HUES64 (cell line): ENCODE measurements at regions not wholly inside any gene's neighbourhood (a gene's known extent, or its start where the extent isn't known, plus 50 kb on each side); places are given as distances from the start of the nearest gene placed in this dataset.

ENCODE experiments used
- H3K27ac ChIP-seq: 2 replicates; pipeline ENCODE4 v1.7.0; 2013; ENCODE audit warnings: low read depth, low read length, inconsistent platforms
- H3K27me3 ChIP-seq: 2 replicates; pipeline ENCODE4 v1.6.1; 2013; ENCODE audit warnings: mild to moderate bottlenecking, low read length; ENCODE audit not compliant: insufficient read depth
- H3K36me3 ChIP-seq: 2 replicates; pipeline ENCODE4 v1.6.1; 2013; ENCODE audit warnings: mild to moderate bottlenecking, low read length; ENCODE audit not compliant: insufficient read depth
- H3K4me1 ChIP-seq: 2 replicates; pipeline ENCODE4 v1.6.1; 2013; ENCODE audit warnings: mild to moderate bottlenecking, low read length, moderate library complexity; ENCODE audit not compliant: insufficient read depth
- H3K4me3 ChIP-seq: 2 replicates; pipeline ENCODE4 v1.5.1; 2013; ENCODE audit warnings: mild to moderate bottlenecking, low read length, moderate library complexity
- H3K9ac ChIP-seq: 2 replicates; pipeline ENCODE4 v1.6.1; 2013; ENCODE audit warnings: mild to moderate bottlenecking, low read depth, low read length
- H3K9me3 ChIP-seq: 2 replicates; pipeline ENCODE4 v1.6.1; 2013; ENCODE audit warnings: low read depth, low read length; ENCODE audit not compliant: insufficient read depth
- WGBS: fragments of 150-250, 120-280 bp; methylation state at CpG from one replicate; pipeline ENCODE4 v1.1.7; 2013; ENCODE audit warnings: missing lambda C conversion rate; 5-methylcytosine and 5-hydroxymethylcytosine counted together

- H3K9ac ChIP-seq, result no peak overlapping the region
- 93% methylated on average over 3 of the region's 3 CpGs for WGBS
- no peaks in the 10 kb centered on the region for H3K9me3 ChIP-seq
- H3K4me1 ChIP-seq, result no peaks in the 10 kb centered on the region
- no peak overlapping the region for H3K4me3 ChIP-seq
- no peaks in the 10 kb centered on the region for H3K27me3 ChIP-seq
- no peak overlapping the region for H3K27ac ChIP-seq
- no peaks in the 10 kb centered on the region for H3K36me3 ChIP-seq
Measured at GRCh38 chr2:226619707-226620106, 179.9 kb downstream of the IRS1 start.

- no peak overlapping the region for H3K9ac ChIP-seq
- H3K27ac ChIP-seq, result no peak overlapping the region
- WGBS, result 96% methylated on average over 2 of the region's 2 CpGs
- H3K4me1 ChIP-seq, result no peaks in the 10 kb centered on the region
- H3K9me3 ChIP-seq, result no peaks in the 10 kb centered on the region
- H3K4me3 ChIP-seq, result no peak overlapping the region
- no peaks in the 10 kb centered on the region for H3K27me3 ChIP-seq
- H3K36me3 ChIP-seq, result no peaks in the 10 kb centered on the region
Measured at GRCh38 chr2:226618875-226619605, 180.6 kb downstream of the IRS1 start.

DNA sequence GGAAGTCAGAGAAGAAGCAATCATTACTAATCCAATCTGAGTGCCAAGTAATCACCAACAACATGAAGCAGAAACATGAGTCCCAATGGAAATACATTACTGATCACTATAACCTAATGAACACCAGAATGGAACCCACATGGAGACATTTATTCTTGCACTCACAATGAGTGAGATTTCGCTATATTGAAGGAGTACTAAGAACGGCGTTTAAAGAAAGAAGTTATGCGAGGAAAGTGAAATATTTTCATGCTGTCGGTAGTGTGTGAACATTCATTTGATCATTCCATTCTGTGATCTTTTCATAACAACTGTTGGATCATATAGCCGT lies 181.1 kb downstream of the IRS1 start:
- Histone ChIP-seq H3K36me3 (no peaks in the 10 kb centered on the region), H3K9me3 (no peaks in the 10 kb centered on the region), H3K4me1 (no peaks in the 10 kb centered on the region), H3K9ac (no peak overlapping the region), H3K4me3 (no peak overlapping the region), H3K27ac (no peak overlapping the region), H3K27me3 (no peaks in the 10 kb centered on the region)
- 95% methylated on average over 6 of the region's 6 CpGs for whole genome bisulfite sequencing

GRCh38 chr2:226615891-226616290 lies 183.7 kb downstream of the IRS1 start:
- H3K36me3 ChIP-seq, result no peaks in the 10 kb centered on the region
- H3K27ac ChIP-seq, result no peak overlapping the region
- no peaks in the 10 kb centered on the region for H3K27me3 ChIP-seq
- H3K4me3 ChIP-seq, result no peak overlapping the region
- H3K9me3 ChIP-seq, result no peaks in the 10 kb centered on the region
- H3K4me1 ChIP-seq, result no peaks in the 10 kb centered on the region
- WGBS, result 89% methylated on average over 2 of the region's 2 CpGs
- H3K9ac ChIP-seq, result no peak overlapping the region

GRCh38 chr2:226611944-226612318 lies 187.7 kb downstream of the IRS1 start:
- H3K9ac ChIP-seq, result no peak overlapping the region
- H3K27ac ChIP-seq, result no peak overlapping the region
- WGBS, result 97% methylated on average over 3 of the region's 3 CpGs
- H3K36me3 ChIP-seq, result no peaks in the 10 kb centered on the region
- no peak overlapping the region for H3K4me3 ChIP-seq
- no peaks in the 10 kb centered on the region for H3K4me1 ChIP-seq
- no peaks in the 10 kb centered on the region for H3K27me3 ChIP-seq
- no peaks in the 10 kb centered on the region for H3K9me3 ChIP-seq

DNA sequence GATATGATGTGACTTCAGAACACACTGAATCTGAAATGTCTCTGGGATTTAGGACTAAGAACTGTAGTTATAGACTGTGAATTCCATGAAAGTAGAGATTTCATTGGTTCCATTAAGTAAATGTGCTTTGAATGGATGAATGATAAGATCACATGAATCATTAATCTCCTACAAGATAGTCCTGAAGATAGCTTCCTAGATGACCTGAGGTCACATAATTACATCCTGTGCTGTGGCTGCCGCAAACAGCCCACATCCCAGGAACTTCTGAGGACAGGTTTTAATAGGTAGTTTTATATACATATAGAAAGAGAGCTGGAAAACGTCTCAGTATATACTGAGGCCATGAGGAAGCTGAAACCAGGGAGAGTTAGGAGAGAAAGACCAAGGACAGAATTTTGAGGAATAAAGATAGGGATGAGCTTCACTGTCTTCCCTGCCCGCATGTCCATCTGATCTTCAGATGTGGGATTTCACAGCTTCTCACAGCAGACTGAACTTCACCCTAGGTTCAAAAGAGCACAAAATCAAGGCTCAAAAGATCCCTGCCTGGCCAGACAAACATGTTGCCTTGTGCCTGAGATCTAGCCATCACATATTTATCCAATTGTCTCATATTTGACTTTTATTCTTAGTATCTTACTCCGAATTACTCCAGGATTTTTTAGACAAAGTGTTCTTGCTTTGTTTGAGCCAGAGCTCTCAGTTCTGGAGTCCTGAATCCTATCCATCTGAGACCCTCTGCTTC lies 188.2 kb downstream of the IRS1 start:
- Histone ChIP-seq H3K4me1 (no peaks in the 10 kb centered on the region), H3K27ac (no peak overlapping the region), H3K36me3 (no peaks in the 10 kb centered on the region), H3K9ac (no peak overlapping the region), H3K27me3 (no peaks in the 10 kb centered on the region), H3K4me3 (no peak overlapping the region), H3K9me3 (no peaks in the 10 kb centered on the region)
- 94% methylated on average over 4 of the region's 4 CpGs for WGBS

DNA sequence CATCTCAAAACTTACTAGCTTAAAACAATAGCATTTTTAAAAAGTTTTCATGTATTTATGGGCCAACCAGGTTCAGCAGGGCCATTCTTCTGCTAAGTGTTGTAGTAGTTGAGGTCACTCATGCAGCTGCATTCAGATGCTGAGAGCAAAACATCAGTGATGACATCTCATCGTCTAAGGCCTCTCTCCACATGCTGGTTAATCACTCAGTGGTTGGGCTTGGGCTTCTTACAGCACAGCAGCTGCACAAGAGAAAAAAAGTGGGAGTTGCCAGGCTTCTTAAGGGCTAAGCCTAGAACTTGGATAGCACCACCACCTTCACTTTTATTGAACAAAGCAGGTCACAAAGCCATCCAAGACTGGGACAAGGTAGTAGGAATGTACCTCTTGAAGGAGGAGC lies 190.3 kb downstream of the IRS1 start:
- WGBS, result 71% methylated on average over 1 of the region's 1 CpG

GRCh38 chr2:226608451-226608850 lies 191.2 kb downstream of the IRS1 start:
- H3K27ac ChIP-seq, result no peak overlapping the region
- H3K4me3 ChIP-seq, result no peak overlapping the region
- 88% methylated on average over 4 of the region's 5 CpGs for WGBS
- H3K9ac ChIP-seq, result no peak overlapping the region
- H3K36me3 ChIP-seq, result no peaks in the 10 kb centered on the region
- H3K9me3 ChIP-seq, result no peaks in the 10 kb centered on the region
- H3K27me3 ChIP-seq, result no peaks in the 10 kb centered on the region
- H3K4me1 ChIP-seq, result no peaks in the 10 kb centered on the region

More for the DNA sequence above, 190.3 kb downstream of the IRS1 start:
- H3K27me3 ChIP-seq, result no peaks in the 10 kb centered on the region
- no peak overlapping the region for H3K27ac ChIP-seq
- no peaks in the 10 kb centered on the region for H3K9me3 ChIP-seq
- no peaks in the 10 kb centered on the region for H3K36me3 ChIP-seq
- no peaks in the 10 kb centered on the region for H3K4me1 ChIP-seq
- H3K4me3 ChIP-seq, result no peak overlapping the region
- no peak overlapping the region for H3K9ac ChIP-seq

GRCh38 chr2:226607379-226607778 lies 192.2 kb downstream of the IRS1 start:
- Histone ChIP-seq H3K9me3 (no peaks in the 10 kb centered on the region), H3K4me1 (no peaks in the 10 kb centered on the region), H3K9ac (no peak overlapping the region), H3K27ac (no peak overlapping the region), H3K36me3 (no peaks in the 10 kb centered on the region), H3K4me3 (no peak overlapping the region), H3K27me3 (no peaks in the 10 kb centered on the region)
- 94% methylated on average over 4 of the region's 4 CpGs for WGBS

DNA sequence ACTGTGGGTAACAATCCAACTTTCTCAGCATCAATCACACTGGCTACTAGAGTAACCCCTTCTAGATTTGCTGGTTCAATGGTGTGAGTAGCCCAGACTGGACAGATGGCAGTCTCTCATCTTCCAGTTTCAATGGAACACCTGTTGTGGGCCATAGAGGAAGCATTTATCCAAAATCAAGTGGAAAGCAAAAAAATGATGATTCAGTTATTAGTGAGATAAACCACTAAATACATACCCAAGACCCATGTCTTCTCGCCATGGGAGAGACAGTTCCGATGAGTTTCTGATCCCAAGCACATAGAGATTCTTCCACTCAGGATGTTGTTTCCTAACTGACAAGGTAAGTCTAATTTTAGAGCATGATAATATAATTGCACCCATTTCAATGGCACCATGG lies 194.0 kb downstream of the IRS1 start:
- no peak overlapping the region for H3K27ac ChIP-seq
- 100% methylated on average over 2 of the region's 2 CpGs for WGBS
- no peak overlapping the region for H3K4me3 ChIP-seq
- H3K9me3 ChIP-seq, result no peaks in the 10 kb centered on the region
- H3K9ac ChIP-seq, result no peak overlapping the region
- H3K4me1 ChIP-seq, result no peaks in the 10 kb centered on the region; the same call in 1 of the 2 replicates
- no peaks in the 10 kb centered on the region for H3K36me3 ChIP-seq
- H3K27me3 ChIP-seq, result no peaks in the 10 kb centered on the region

- WGBS, result 91% methylated on average over 1 of the region's 1 CpG
- no peaks in the 10 kb centered on the region for H3K27me3 ChIP-seq
Measured at GRCh38 chr2:226603606-226604005, 196.0 kb downstream of the IRS1 start.

More at GRCh38 chr2:226603606-226604005, 196.0 kb downstream of the IRS1 start:
- H3K9me3 ChIP-seq, result no peaks in the 10 kb centered on the region
- no peak overlapping the region for H3K4me3 ChIP-seq
- no peak overlapping the region for H3K27ac ChIP-seq
- no peaks in the 10 kb centered on the region for H3K36me3 ChIP-seq
- H3K4me1 ChIP-seq, result no peaks in the 10 kb centered on the region; the same call in 1 of the 2 replicates
- H3K9ac ChIP-seq, result no peak overlapping the region
